ENCODE measurements at regions not wholly inside any gene's neighbourhood (a gene's known extent, or its start where the extent isn't known, plus 50 kb on each side); places are given as distances from the start of the nearest gene placed in this dataset.

DNA sequence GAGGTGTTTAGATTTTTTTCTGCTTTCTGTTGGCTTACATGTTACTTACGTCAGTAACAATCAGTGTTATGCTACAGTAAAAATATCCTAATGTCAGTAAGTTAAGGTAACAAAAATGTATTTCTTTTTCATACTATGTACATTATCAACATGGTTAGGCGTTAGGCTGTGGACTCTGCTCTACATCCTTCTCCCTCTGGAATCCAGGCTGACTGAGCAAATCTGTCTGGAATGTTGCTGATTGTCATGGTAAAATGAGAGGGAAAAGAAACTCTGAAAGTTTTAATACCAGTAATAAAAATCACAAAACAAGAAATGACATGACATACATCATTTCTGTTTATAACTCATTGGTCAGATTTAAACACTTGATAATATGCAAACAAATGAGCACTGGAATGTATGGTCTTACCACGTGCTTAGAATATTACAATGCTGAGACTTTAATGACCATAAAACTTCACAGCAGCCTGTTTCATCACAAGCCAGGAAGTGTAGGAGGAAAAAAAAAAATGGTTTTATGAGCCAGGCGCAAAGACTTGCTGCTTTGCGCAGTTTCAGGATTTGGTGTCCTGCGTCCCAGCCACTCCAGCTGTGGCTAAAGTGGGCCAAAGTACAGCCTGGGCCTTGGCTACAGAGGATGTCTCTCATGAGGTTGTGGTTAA lies 252.4 kb downstream of the FSIP2 start:
- Mint-ChIP-seq H3K36me3 (ENCODE audit: low read depth) (no peaks in the 10 kb centered on the region), H3K4me3 (no peak overlapping the region), H3K9me3 (peaks cover 32% of the 10 kb centered on the region), H3K4me1 (ENCODE audit: low read depth) (no peaks in the 10 kb centered on the region), H3K27me3 (ENCODE audit: insufficient read depth) (no peaks in the 10 kb centered on the region; the same call in 1 of the 2 replicates), H3K27ac (no peak overlapping the region)
- no peak for TF ChIP-seq CTCF (IDR thresholded peaks at IDR 0.05)
- DNase-seq = no peak

DNA sequence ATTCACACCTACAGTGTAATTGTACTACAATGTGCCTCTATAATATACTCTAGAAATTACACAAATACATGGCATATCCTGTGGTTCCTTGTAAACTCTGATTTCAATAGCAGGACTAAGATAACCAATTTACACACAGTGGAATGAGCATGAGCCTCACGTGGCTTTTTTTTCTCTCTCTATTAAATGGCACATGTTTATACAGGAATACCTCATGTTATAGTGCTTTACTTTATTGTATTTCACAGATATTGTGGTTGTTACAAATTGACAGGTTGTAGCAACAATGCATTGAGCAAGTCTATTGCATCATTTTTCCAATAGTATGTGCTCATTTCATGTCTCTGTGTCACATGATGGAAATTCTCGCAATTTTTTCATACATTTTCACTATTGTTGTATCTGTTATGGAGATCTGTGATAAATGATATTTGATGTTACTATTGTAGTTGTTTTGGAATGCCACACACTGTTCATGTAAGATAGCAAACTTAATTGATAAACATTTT lies 260.0 kb downstream of the FSIP2 start:
- Mint-ChIP-seq H3K36me3 (ENCODE audit: low read depth) (no peaks in the 10 kb centered on the region), H3K27ac (no peak overlapping the region), H3K4me1 (ENCODE audit: low read depth) (no peaks in the 10 kb centered on the region), H3K9me3 (peaks cover 35% of the 10 kb centered on the region), H3K4me3 (no peak overlapping the region), H3K27me3 (ENCODE audit: insufficient read depth) (no peaks in the 10 kb centered on the region; the same call in 1 of the 2 replicates)
- no peak for TF ChIP-seq CTCF (IDR thresholded peaks at IDR 0.05)
- no peak for DNase-seq

DNA sequence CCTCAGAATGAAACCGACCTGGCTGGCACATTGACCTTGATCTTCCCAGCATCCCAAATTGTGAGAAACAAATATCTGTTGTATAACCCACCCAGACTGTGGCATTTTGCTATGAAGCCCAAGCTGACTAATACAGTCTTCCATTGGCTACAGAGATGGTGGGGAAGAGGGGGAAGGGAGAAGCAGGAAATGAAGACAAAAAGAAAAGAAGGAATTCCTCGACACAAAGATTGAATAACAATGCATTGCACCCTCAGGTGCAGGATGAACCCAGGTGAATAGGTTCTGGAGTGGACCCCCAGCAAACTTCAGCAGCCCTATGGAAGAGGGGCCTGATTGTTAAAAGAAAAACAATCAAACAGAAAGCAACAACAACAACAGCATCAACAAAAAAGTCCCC lies 270.7 kb downstream of the FSIP2 start:
- Mint-ChIP-seq H3K4me3 (no peak overlapping the region), H3K27me3 (ENCODE audit: insufficient read depth) (no peaks in the 10 kb centered on the region), H3K36me3 (ENCODE audit: low read depth) (no peaks in the 10 kb centered on the region), H3K9me3 (peaks cover 60% of the 10 kb centered on the region), H3K4me1 (ENCODE audit: low read depth) (no peaks in the 10 kb centered on the region), H3K27ac (no peak overlapping the region)
- no peak for DNase-seq
- no peak for TF ChIP-seq CTCF (IDR thresholded peaks at IDR 0.05)

DNA sequence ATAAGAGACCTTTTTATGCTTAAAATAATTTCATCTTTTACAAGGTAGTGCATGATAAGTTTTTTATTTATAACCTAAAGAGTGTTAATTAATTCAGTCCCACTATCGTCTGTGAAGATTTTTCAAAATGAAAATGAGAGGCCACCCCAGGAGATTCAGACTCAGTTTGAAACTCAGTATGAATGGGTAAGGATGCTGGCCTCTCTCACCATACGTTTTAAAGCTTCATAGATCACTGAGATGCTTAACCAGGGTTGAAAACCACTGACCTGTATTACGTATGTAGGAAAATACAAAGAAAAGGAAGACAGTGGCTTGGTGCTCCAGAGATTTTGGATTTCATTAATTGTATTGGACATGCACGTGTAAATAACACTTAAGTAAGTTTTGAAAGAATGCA lies 278.7 kb downstream of the FSIP2 start:
- Mint-ChIP-seq H3K27ac (no peak overlapping the region), H3K4me3 (no peak overlapping the region), H3K27me3 (ENCODE audit: insufficient read depth) (no peaks in the 10 kb centered on the region), H3K9me3 (peaks cover 52% of the 10 kb centered on the region), H3K4me1 (ENCODE audit: low read depth) (no peaks in the 10 kb centered on the region), H3K36me3 (ENCODE audit: low read depth) (no peaks in the 10 kb centered on the region; the same call in 1 of the 2 replicates)
- no peak for DNase-seq
- no peak for TF ChIP-seq CTCF (IDR thresholded peaks at IDR 0.05)

GRCh38 chr2:186024921-186025320 lies 286.3 kb downstream of the FSIP2 start:
- Mint-ChIP-seq H3K27ac (no peak overlapping the region), H3K9me3 (peaks cover 41% of the 10 kb centered on the region), H3K27me3 (ENCODE audit: insufficient read depth) (no peaks in the 10 kb centered on the region), H3K4me3 (no peak overlapping the region), H3K36me3 (ENCODE audit: low read depth) (no peaks in the 10 kb centered on the region), H3K4me1 (ENCODE audit: low read depth) (no peaks in the 10 kb centered on the region)
- TF ChIP-seq CTCF (IDR thresholded peaks at IDR 0.05) = no peak
- DNase-seq = no peak
